K562 (cell line): ENCODE measurements at regions not wholly inside any gene's neighbourhood (a gene's known extent, or its start where the extent isn't known, plus 50 kb on each side); places are given as distances from the start of the nearest gene placed in this dataset.

ENCODE experiments used
- ATAC-seq: fragments of 200-7000 bp; cut with Tn5 transposase; 3 replicates; pipeline ENCODE4 v1.9.1; 2020; ENCODE audit warnings: moderate library complexity
- BruUV-seq: library from RNA; stranded (reverse); fragments of 400-500 nt; replicated peaks from 2 replicates; lab custom pipeline; 2021; lab: Mats Ljungman, UMichigan
- CTCF ChIA-PET: fragments of 300-600 bp; formaldehyde crosslinking; extraction: SDS; loops from one replicate; lab custom pipeline; 2021; ENCODE audit warnings: low intra/inter-chr PET ratio; lab: Yijun Ruan, JAX
- POLR2A ChIA-PET: fragments of 300-600, 350-650 bp; sonication (Branson Sonifier 250); formaldehyde crosslinking; extraction: SDS; loops from one replicate; lab custom pipeline; 2021; ENCODE audit warnings: antibody characterized with exemption, inconsistent platforms; lab: Yijun Ruan, JAX
- DNase-seq, 4 experiments: peaks; one replicate each; pipeline versions ENCODE4 v3.0.0 to v3.0.0-alpha.2; 2011 to 2018; ENCODE audit warnings: low spot score in 3 of 4, mixed read lengths in 3 of 4; ENCODE audit errors: extremely low read depth in 1 of 4
- FAIRE-seq: peaks from 2 replicates; lab custom pipeline; 2011; peaks lifted over from hg19 to GRCh38; lab: Jason Lieb, UNC
- H2AFZ ChIP-seq: 2 replicates; pipeline ENCODE4 v1.6.0; 2011; ENCODE audit warnings: low read depth, low read length, control low read depth, inconsistent platforms
- H3K27ac ChIP-seq: fragments of 200-600 bp; 3 replicates; pipeline ENCODE4 v1.8.0; 2011; ENCODE audit warnings: low read depth, mild to moderate bottlenecking, control low read depth, inconsistent platforms, low read length, moderate library complexity, mixed read lengths; ENCODE audit errors: extremely low read depth
- H3K27me3 ChIP-seq, 2 experiments: fragments of 300-600 bp in 1 of 2; 2 replicates in 1 of 2; 3 replicates in 1 of 2; pipeline versions ENCODE4 v1.6.0 to v1.8.0; 2011; ENCODE audit warnings: inconsistent platforms in 2 of 2, low read length in 2 of 2, mild to moderate bottlenecking in 1 of 2, mixed read lengths in 1 of 2, moderate library complexity in 1 of 2; ENCODE audit not compliant: control insufficient read depth in 2 of 2, insufficient read depth in 2 of 2
- H3K36me3 ChIP-seq: fragments of 300-600 bp; 3 replicates; pipeline ENCODE4 v1.8.0; 2011; ENCODE audit warnings: mild to moderate bottlenecking, low read length, inconsistent platforms; ENCODE audit not compliant: control insufficient read depth, insufficient read depth
- H3K4me1 ChIP-seq, 2 experiments: fragments of 200-600 bp in 1 of 2; replicated peaks in 1 of 2; 2 replicates in 1 of 2; 3 replicates in 1 of 2; pipeline versions ENCODE4 v1.5.1 to v1.8.0; 2011; ENCODE audit warnings: inconsistent platforms in 2 of 2, low read length in 2 of 2, mild to moderate bottlenecking in 1 of 2, mixed read lengths in 1 of 2, moderate library complexity in 1 of 2; ENCODE audit not compliant: control insufficient read depth in 2 of 2, insufficient read depth in 2 of 2
- H3K4me2 ChIP-seq: 2 replicates; pipeline ENCODE4 v1.6.1; 2011; ENCODE audit warnings: low read length, control low read depth, inconsistent platforms, mixed read lengths; ENCODE audit not compliant: insufficient read depth
- H3K4me3 ChIP-seq: fragments of 200-600 bp; sonication (generic), shearing (Covaris generic); 2 replicates; pipeline ENCODE4 v1.5.1; 2016; ENCODE audit warnings: control low read depth, inconsistent platforms
- H3K79me2 ChIP-seq: fragments of 200-600 bp; 3 replicates; pipeline ENCODE4 v1.8.0; 2011; ENCODE audit warnings: low read length, inconsistent platforms; ENCODE audit not compliant: control insufficient read depth, insufficient read depth
- H3K9ac ChIP-seq, 2 experiments: 2 replicates each; pipeline versions ENCODE4 v1.6.0 to v1.6.1; 2011; ENCODE audit warnings: low read depth in 2 of 2, low read length in 2 of 2, control low read depth in 1 of 2, inconsistent platforms in 1 of 2, mild to moderate bottlenecking in 1 of 2, mixed read lengths in 1 of 2; ENCODE audit not compliant: insufficient read depth in 1 of 2
- H3K9me1 ChIP-seq: one replicate; pipeline ENCODE4 v1.6.0; 2011; ENCODE audit warnings: inconsistent platforms, mild to moderate bottlenecking, low read length, moderate library complexity; ENCODE audit not compliant: control insufficient read depth, insufficient read depth
- H3K9me3 ChIP-seq: replicated peaks from 2 replicates; pipeline ENCODE4 v1.5.1; 2011; ENCODE audit warnings: low read depth, low read length, inconsistent platforms; ENCODE audit not compliant: control insufficient read depth, insufficient read depth
- H4K20me1 ChIP-seq: replicated peaks from 2 replicates; pipeline ENCODE4 v1.6.1; 2011; ENCODE audit warnings: low read length, inconsistent platforms, mixed read lengths; ENCODE audit not compliant: control insufficient read depth, insufficient read depth
- NFIC ChIP-seq: fragments of 450-650 bp; IDR thresholded peaks from 2 replicates; pipeline ENCODE4 v1.6.1; 2017; ENCODE audit warnings: mild to moderate bottlenecking, inconsistent platforms
- RBM39 ChIP-seq: fragments of 200-400 bp; formaldehyde crosslinking; optimal IDR thresholded peaks from 2 replicates; pipeline ENCODE3; 2018; ENCODE audit warnings: low read depth, low read length
- RFX5 ChIP-seq: IDR thresholded peaks from 2 replicates; pipeline ENCODE4 v1.6.1; 2011; ENCODE audit warnings: low read depth, mild to moderate bottlenecking, improper control_type of control experiment, low read length
- SNRNP70 ChIP-seq: fragments of 200-400 bp; formaldehyde crosslinking; optimal IDR thresholded peaks from 2 replicates; pipeline ENCODE3; 2017; ENCODE audit warnings: low read depth, low read length
- ZBTB11 ChIP-seq, 3 experiments: fragments of 200-800 bp in 1 of 3; fragments of 250-450 bp in 1 of 3; fragments of 450-650 bp in 1 of 3; sonication (Bioruptor Pico) in 1 of 3; sonication (Bioruptor generic) in 1 of 3; formaldehyde crosslinking in 1 of 3; IDR thresholded peaks; 2 replicates each; pipeline versions ENCODE4 v1.6.1 to v1.8.0; 2016 to 2022; ENCODE audit warnings: mild to moderate bottlenecking in 2 of 3, missing genetic modification characterization in 2 of 3, missing compliant biosample characterization in 1 of 3, moderate library complexity in 1 of 3
- ZNF507 ChIP-seq: conservative IDR thresholded peaks from 2 replicates; pipeline ENCODE4 v1.6.1; 2017; ENCODE audit warnings: missing genetic modification characterization, missing compliant biosample characterization
- WGBS: fragments of 100-300 bp; shearing (Covaris generic); methylation state at CpG from one replicate; pipeline ENCODE4 v1.1.6; 2016; ENCODE audit warnings: low coverage, mixed read lengths; ENCODE audit not compliant: insufficient coverage; ENCODE audit errors: missing lambda C conversion rate; 5-methylcytosine and 5-hydroxymethylcytosine counted together
- in situ Hi-C: fragments of 300-500 bp; cut with MboI; formaldehyde crosslinking; loops from 4 replicates; pipeline ENCODE4 v1.15.0; 2018; ENCODE audit warnings: inconsistent platforms, mixed read lengths
- intact Hi-C: fragments of 100-400 bp; cut with micrococcal nuclease; formaldehyde crosslinking; loops from 2 replicates; pipeline ENCODE4 v1.14.2; 2022
- TF ChIP-seq, protein P1 (sequence below): IDR thresholded peaks from 3 replicates; pipeline ENCODE4 v1.6.1; 2011; ENCODE audit warnings: borderline replicate concordance, mild to moderate bottlenecking; ENCODE audit not compliant: insufficient read length, insufficient read depth

- CTCF ChIA-PET: no interaction called here
- H2AFZ ChIP-seq: no peak overlapping the region
Observed at GRCh38 chr22:48691431-48691851, 1136.2 kb downstream of the BRD1 start.

More at GRCh38 chr22:48691431-48691851, 1136.2 kb downstream of the BRD1 start:
- WGBS: 0% methylated on average over 8 of the region's 21 CpGs
- Histone ChIP-seq H3K4me3 (no peak overlapping the region), H3K79me2 (no peaks in the 10 kb centered on the region), H3K9ac (no peak overlapping the region), H3K27me3 (no peaks in the 10 kb centered on the region; a peak in 1 of 5 replicates), H4K20me1 (no peaks in the 10 kb centered on the region), H3K9me3 (no peaks in the 10 kb centered on the region), H3K27ac (no peak overlapping the region), H3K4me1 (no peaks in the 10 kb centered on the region), H3K4me2 (no peak overlapping the region), H3K36me3 (no peaks in the 10 kb centered on the region), H3K9me1 (no peaks in the 10 kb centered on the region)
- in situ Hi-C loops (no loop called here), intact Hi-C loops (no loop called here)
- ATAC-seq (no peak), DNase-seq (no peak), FAIRE-seq (no peak)
- POLR2A ChIA-PET: no interaction called here
- no peak for TF ChIP-seq RFX5
- no peak for TF ChIP-seq RBM39
- TF ChIP-seq, protein P1, sequence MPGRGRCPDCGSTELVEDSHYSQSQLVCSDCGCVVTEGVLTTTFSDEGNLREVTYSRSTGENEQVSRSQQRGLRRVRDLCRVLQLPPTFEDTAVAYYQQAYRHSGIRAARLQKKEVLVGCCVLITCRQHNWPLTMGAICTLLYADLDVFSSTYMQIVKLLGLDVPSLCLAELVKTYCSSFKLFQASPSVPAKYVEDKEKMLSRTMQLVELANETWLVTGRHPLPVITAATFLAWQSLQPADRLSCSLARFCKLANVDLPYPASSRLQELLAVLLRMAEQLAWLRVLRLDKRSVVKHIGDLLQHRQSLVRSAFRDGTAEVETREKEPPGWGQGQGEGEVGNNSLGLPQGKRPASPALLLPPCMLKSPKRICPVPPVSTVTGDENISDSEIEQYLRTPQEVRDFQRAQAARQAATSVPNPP: no peak
- no peak for TF ChIP-seq SNRNP70
- TF ChIP-seq NFIC: no peak
- no peak for TF ChIP-seq ZNF507 (tag)
- TF ChIP-seq ZBTB11 (CRISPR knock-in tag; IDR thresholded peaks at IDR 0.05): no peak
- BruUV-seq: no TSS peak
